ENCODE measurements at regions not wholly inside any gene's neighbourhood (a gene's known extent, or its start where the extent isn't known, plus 50 kb on each side); places are given as distances from the start of the nearest gene placed in this dataset.

GRCh38 chr7:54338319-54338718 lies 203.9 kb upstream of the VSTM2A start:
- TF ChIP-seq POLR2A (IDR thresholded peaks at IDR 0.05; ENCODE audit: low read depth, low read length) (no peak), POLR2AphosphoS5 (IDR thresholded peaks at IDR 0.05; ENCODE audit: low read depth, low read length) (no peak), TAF1 (IDR thresholded peaks at IDR 0.05; ENCODE audit: low read depth, low read length) (no peak), PAX5 (IDR thresholded peaks at IDR 0.05; ENCODE audit: insufficient read depth, low read length, severe bottlenecking) (no peak)
